NCI-H345 (cell line): ENCODE measurements at regions not wholly inside any gene's neighbourhood (a gene's known extent, or its start where the extent isn't known, plus 50 kb on each side); places are given as distances from the start of the nearest gene placed in this dataset.

Experiments
- DNase-seq: peaks from one replicate; lab custom pipeline; 2025; lab: John Stamatoyannopoulos, UW

DNA sequence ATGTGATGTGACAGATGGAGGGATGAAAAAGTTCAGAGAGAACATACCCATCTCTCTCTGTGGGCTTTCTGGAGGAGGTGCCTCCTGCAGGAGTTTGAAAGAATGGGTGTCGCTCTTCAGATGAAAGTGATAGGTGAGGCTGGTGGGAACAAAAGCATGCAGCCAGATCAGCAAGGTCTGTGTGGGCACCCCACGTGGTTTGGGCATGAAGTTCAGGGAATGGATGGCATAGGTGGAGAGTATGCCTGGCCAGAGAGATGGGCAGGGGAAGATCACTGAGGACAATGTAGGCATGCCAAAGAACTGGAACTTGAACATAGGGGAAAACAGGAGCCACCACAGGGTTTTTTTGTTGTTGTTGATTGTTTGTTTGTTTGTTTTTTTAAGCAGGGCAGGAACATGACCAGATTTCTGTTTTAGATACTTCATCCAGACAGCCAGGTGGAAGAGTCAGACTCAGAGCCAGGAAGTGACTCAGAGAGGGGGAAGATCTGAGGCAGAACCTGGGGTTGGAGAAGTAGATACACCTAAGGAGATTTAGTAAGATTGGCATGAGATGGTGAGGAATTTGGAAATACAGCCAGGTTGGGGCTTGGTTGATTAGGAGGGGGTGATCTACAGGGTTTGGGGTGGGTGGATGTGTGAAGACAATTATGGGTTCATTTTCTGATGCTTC is 64.8 kb upstream of the CLSTN2 start:
- DNase-seq = no peak

- no peak for DNase-seq
Observed at GRCh38 chr3:139868773-139869172, 66.2 kb upstream of the CLSTN2 start.

DNA sequence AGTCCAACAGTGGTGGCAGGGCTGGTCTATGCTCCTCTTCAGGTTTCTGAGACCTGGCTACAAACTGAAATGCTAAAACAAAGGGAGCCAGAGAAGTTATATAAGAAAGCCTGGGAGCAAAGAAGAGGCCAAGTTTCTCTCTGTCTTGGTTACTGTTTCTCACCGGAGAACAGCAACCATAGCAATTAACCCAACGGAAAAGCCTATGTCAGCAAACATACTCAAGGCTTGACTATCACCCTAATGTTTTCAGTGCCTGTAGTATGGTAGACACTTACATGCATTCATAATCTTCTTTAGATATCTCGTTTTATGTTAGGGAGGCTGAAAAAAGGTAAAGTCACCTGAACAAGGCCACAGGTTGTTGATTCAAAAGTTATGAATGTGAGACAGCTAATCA is 86.3 kb upstream of the CLSTN2 start:
- no peak for DNase-seq

DNA sequence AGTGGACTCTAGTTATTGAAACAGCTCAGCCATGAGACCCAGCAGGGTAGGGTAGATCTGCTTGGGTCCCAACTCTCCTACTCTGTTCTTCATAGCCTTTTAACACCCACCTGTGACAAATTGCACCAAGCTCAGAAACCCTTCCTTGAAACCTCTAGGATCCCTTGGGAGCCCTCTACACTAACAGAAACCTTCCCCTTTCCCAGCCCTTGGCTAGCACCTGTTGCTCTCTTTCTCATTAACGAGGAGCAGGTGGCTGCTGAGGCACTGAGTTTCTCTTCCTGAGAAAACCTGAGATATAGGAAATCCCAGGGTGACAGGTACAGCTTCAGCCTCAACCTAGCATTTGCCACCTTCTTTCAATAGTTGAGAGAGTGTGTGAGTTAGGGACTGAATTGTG is 88.3 kb upstream of the CLSTN2 start:
- peak; percentile 40 for DNase-seq

DNA sequence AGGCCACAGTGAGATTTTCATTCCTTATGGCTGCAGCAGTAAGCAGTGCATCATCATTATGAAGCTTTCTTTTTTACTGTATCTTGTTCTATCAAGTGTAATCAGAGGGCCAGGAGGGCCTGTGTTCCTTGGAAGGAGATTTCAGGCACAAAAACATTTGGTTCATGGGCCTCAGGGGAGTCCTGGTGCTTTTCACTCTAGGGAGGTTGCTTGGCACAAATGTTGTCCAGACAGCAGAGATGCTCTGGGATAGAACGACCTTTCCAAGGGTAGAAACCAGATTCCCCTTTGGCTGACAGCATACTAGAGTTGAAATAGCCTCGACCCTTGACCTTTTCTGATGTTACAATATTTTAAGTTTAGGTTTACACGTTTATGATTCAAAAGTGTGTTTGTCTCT is 95.3 kb upstream of the CLSTN2 start:
- DNase-seq = no peak

DNA sequence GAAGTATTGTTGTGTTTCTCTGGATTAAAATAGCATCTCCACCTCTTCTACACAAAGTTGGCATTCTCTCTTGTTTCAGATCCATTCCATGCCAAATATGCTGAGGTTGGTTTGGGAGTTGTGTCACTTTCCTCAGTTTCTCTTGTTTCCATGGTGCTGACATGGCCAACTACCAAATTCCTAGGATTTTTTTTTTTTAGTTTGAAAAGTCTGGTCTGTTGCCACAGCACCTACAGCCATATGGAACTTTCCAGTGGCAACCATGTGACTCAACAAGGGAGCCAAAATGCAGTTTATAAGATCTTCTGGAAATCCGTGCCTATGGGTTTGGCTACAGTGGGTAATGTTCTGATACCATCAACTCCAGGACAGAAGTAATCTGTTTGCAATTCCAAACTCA is 96.0 kb upstream of the CLSTN2 start:
- DNase-seq = no peak

DNA sequence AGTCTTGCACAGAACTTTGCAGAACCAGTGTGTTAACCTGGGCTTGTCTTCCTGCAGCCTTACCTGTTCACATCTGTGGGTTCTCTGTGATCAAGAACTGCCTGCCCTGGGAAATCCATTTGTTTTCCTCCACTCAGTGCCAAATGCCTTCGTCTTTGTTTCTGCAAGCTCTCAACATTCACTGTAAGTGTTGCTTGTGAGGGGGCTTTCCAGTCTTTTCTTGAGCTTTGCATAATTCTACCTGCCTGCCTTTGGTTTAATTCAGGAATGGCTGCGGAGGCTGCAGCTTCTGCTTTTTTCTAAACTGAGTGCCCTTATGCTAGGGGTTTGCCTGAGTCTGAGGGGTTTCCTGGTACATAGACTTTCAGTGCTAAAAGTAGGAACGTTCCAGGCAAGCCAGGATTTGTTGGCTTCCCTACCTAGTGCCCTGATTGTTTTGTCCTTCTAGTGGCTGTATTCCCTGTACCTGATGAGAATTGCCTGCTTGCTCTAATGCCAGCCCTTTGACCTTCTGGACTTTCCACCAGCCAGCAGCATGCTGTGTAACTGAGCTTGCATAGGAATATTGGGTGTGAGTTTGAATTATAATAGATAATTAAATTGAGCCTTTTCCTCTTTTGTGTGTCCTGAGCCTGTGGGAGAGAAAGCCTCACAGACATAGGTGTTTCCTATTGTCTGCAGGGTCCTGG is 96.6 kb upstream of the CLSTN2 start:
- DNase-seq = no peak

DNA sequence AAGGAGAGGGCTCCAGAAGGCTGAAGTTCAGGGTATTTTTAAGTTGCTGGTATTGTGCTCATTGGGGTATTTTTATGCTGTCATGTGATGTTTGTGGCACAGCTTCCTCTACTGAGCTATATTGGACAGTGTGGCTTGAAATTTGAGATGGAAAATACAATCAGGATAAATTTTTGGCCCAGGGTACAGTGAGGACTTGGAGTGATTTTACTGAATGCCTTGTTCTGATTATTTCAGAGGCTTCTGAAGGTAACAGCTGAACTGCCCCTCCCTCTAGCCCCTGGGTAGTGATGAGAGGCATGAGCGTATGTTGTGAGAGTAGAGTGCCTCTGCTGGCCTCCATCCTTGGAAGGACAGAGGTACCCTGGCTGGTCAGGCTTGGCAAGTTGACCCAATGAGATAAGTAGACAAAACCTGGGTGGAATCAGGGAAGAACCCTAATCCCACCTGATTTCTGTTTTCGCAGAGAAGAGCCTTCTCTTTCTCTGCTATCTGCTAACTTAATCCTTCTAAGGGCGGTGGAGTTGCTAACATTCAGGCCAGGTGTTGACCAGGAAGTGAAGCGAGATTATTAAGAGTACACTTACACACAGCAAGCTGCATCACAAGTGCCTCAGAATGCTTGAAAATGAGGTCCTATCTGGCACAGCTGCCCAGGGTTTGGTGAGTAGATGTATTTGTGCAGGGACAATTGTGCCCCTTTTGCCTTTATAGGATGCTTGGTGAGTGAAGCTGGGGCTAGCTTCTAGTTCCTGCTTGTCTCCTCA is 98.1 kb upstream of the CLSTN2 start:
- DNase-seq = no peak

DNA sequence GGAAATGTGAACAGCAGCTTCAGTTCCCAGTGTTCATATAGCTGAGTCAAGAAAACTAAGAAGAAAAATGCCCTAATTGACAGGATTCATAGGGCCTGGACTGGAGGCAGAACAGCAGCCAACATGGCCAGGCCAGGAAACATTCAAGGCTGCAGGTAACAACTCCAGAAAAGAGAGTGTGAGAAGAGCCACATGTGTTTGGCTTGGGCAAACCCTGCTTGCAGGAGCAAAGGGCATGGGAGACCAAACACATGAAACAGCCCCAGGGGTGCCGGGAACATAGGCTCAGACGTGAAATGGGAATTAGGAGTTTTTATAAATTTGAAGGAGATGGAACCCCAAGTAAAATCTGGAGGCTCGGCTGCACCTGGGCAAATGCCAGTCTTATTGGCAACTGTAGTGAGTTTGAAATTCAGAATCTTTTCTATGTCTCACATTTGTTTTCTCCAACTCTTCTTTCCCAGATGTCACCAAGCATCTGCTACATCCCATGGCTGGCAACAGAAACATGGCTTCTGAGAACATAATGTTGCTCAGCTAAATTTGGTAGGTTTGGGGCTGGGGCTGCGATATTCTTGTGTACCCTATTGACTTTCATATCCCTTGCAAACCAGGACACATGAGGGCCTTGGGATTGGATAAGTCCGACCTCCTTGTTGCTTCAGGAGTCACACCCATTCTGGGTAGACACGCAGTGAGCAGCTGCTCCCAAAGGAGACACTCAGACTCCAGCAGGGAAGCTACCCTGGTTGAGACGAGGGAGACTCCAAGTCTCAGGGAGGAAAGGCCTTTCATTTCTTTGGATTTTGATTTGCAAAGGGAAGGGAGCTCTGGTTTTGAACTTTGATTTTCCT is 98.9 kb upstream of the CLSTN2 start:
- DNase-seq = no peak

- no peak for DNase-seq
Observed at GRCh38 chr3:139832998-139833397, 102.0 kb upstream of the CLSTN2 start.

DNA sequence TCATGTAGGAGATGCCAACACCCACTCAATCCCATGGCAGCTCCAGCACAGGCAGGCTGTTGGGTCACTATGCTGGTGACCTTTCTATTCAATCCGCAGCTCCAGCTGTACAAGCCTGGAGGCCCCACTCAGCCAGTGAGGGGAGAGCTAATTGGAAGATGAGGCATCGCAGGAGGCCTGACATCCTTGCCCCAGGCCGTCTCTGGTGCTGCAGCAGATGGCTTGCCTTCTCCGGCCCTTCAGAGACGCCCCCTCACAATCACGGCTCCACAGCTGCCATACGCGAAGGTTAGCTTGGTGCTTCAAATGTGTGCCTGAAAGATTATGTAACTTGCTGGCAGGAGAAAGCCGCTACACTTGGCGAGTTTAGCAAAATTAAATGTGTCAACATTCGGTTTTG is 104.2 kb upstream of the CLSTN2 start:
- no peak for DNase-seq

GRCh38 chr3:139827833-139828232 is 107.2 kb upstream of the CLSTN2 start:
- DNase-seq = no peak

- DNase-seq = no peak
Observed at GRCh38 chr3:139824864-139825263, 110.1 kb upstream of the CLSTN2 start.

GRCh38 chr3:139814646-139815045 is 120.3 kb upstream of the CLSTN2 start:
- no peak for DNase-seq

DNA sequence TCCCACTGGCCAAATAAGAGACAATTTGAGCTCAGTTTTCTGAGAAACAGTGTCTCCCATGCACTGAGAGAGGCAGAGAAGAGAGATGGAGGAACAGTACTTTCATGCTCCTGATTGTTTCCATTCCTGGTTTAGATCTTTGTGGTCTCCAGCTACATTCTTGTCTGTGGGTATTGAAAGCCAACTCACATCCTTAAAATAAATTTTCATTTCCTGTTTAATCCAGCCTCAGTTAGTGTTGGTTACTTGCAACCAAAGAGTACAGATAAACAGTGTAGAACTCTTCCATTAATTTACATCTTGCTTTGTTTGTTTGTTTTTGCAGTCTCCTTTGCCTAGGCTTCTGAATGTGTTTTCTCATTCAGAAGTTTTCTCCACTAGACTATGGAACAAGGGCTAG is 123.7 kb upstream of the CLSTN2 start:
- no peak for DNase-seq

DNA sequence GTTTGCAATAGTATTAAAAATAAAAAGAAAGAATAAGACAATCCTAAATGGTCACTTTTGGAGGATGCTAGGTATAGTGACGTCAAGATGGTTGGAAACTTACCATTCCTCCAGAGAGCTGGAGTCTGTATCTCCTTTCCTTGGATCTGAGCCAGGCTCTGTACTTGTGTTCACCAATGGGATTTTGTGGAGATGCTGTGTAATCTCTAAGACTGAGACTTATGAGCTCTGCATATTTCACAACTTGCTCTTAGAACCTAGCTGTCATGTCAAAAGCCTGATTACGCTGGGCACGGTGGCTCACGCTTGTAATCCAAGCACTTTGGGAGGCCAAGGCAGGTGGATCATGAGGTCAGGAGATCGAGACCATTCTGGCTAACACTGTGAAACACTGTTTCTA is 126.8 kb upstream of the CLSTN2 start:
- no peak for DNase-seq

DNA sequence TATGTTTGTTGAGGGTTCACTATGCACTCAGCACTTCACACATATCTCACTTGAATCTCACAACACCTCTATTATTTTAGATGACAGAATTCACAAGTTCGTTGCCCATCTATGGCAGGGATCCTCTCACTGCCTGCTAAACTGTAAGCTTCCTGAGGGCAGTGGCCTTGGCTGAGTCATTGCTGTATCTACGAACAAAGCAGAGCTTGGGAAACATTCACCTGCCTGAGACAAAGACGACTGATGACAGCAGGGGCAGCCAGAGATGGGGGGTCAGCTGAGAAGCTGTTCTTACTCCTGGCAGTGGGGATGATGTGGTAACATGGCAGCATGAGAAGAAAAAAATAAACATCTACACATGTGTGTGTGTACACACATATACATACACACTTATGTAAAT is 125.5 kb upstream of the NMNAT3 start:
- no peak for DNase-seq

DNA sequence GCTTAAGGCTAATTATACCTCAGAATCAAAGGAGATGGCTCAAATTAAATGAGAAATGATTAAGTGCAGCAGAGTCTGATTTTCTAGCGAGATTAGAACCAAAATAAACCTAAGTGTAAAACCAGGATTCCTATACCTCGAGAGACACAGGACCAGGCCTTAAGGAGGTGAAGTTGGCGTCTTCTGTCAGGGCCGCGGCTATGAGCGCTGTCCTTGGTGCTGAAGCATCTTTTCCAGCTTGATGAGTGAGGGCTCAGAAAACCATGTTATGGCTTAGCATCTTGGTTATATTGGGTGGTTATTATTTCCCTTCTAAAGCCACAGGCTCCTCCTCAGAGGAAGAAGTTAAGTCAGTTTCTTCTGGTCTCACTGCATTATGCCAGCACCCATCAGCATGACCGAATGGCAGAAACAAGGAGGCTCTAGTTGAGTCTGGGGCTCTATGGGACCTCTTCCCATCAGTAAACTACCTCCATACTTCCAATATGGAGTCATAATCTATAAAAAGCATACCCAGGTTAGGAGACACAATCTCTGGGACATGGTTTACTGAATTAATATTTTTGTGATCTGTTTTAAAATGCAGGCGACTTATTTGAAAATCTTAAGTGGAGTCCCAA is 120.1 kb upstream of the NMNAT3 start:
- no peak for DNase-seq

DNA sequence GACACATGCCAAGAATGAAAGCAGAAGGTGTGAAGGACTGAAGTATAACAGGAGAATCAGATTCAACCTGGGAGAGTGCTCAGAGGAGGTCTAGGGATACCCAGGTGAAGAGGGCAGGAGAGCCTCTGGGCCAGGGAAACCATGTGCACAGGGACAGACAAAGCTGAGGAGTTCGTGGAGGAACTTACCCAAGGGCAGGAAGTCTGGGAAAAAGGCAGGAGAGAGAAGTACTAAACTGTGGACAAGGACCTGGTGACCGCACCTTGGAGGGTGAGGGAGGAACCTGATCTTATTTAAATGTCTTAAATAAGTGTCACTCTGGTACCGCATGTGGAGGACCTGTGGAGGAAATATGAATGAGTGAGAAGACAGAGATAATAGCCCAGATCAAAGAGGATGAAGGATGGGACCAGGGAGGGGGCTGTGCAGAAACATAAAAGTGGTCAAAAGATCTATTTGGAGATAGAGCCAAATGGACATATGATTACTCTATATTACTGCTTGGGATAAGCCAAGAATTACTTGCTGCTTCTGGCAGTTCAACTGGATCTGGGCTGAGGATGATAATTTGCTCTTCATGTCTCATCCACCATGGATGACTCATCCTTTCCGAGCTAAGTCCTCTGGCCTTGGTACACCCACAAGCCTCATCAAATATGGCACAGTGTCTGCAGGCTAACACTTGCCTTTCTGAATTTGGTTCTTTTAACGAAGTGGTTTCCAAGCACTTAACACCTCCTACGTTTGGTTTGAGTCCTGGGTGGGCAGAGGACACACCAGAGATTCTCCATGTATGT is 116.9 kb upstream of the NMNAT3 start:
- DNase-seq = no peak

GRCh38 chr3:139793408-139793807 is 115.6 kb upstream of the NMNAT3 start:
- DNase-seq = no peak

- DNase-seq = no peak
Observed at GRCh38 chr3:139780593-139780992, 102.8 kb upstream of the NMNAT3 start.
